Erythroblast (primary cell): ENCODE measurements at regions not wholly inside any gene's neighbourhood (a gene's known extent, or its start where the extent isn't known, plus 50 kb on each side); places are given as distances from the start of the nearest gene placed in this dataset.

Experiments used
- GATA1 ChIP-seq: IDR thresholded peaks from 2 replicates; pipeline ENCODE4 v1.6.1; 2011; ENCODE audit warnings: low read depth, mild to moderate bottlenecking, control low read depth, low read length, moderate library complexity
- POLR2A ChIP-seq: IDR thresholded peaks from 2 replicates; pipeline ENCODE4 v1.6.1; 2011; ENCODE audit warnings: mild to moderate bottlenecking, low read length

- TF ChIP-seq POLR2A = no peak
- TF ChIP-seq GATA1 = no peak
These were observed 217.9 kb downstream of the SNRPN start for GRCh38 chr15:25172691-25173090.
